DND-41 (cell line): ENCODE measurements at regions not wholly inside any gene's neighbourhood (a gene's known extent, or its start where the extent isn't known, plus 50 kb on each side); places are given as distances from the start of the nearest gene placed in this dataset.

Experiments
- ATAC-seq: fragments of 200-7000 bp; cut with Tn5 transposase; 3 replicates; pipeline ENCODE4 v1.9.1; 2021; ENCODE audit warnings: low read depth; ENCODE audit not compliant: insufficient read depth
- DNase-seq: peaks from one replicate; pipeline ENCODE4 v3.0.0-alpha.2; 2020
- H2AFZ ChIP-seq: 2 replicates; pipeline ENCODE4 v1.6.0; 2012; ENCODE audit warnings: low read depth, low read length
- H3K27ac ChIP-seq: 2 replicates; pipeline ENCODE4 v1.5.1; 2012; ENCODE audit warnings: low read length, inconsistent platforms
- H3K27me3 ChIP-seq: fragments of 200-600 bp; sonication (generic); 2 replicates; pipeline ENCODE4 v1.6.0; 2012; ENCODE audit warnings: low read length, mild to moderate bottlenecking, inconsistent platforms; ENCODE audit not compliant: insufficient read depth, poor library complexity
- H3K36me3 ChIP-seq: 2 replicates; pipeline ENCODE4 v1.5.1; 2012; ENCODE audit warnings: low read length, inconsistent platforms; ENCODE audit not compliant: insufficient read depth
- H3K4me1 ChIP-seq: 2 replicates; pipeline ENCODE4 v1.5.1; 2012; ENCODE audit warnings: mild to moderate bottlenecking, low read length; ENCODE audit not compliant: insufficient read depth
- H3K4me2 ChIP-seq: 2 replicates; pipeline ENCODE4 v1.6.0; 2012; ENCODE audit warnings: mild to moderate bottlenecking, moderate library complexity, low read length, inconsistent platforms; ENCODE audit not compliant: insufficient read depth
- H3K4me3 ChIP-seq, 2 experiments: fragments of 200-600 bp in 1 of 2; shearing (Covaris generic) in 1 of 2; 2 replicates each; pipeline ENCODE4 v1.5.1; 2012 to 2016; ENCODE audit warnings: inconsistent platforms in 2 of 2, low read length in 2 of 2, mild to moderate bottlenecking in 2 of 2, low read depth in 1 of 2, moderate library complexity in 1 of 2
- H3K79me2 ChIP-seq: 2 replicates; pipeline ENCODE4 v1.6.0; 2012; ENCODE audit warnings: low read length, inconsistent platforms; ENCODE audit not compliant: insufficient read depth
- H3K9ac ChIP-seq: 2 replicates; pipeline ENCODE4 v1.6.0; 2012; ENCODE audit warnings: low read depth, mild to moderate bottlenecking, inconsistent platforms, low read length, moderate library complexity
- H3K9me3 ChIP-seq: 2 replicates; pipeline ENCODE4 v1.5.1; 2012; ENCODE audit warnings: low read length, moderate library complexity, mild to moderate bottlenecking, inconsistent platforms; ENCODE audit not compliant: insufficient read depth, severe bottlenecking
- H4K20me1 ChIP-seq: 2 replicates; pipeline ENCODE4 v1.6.0; 2012; ENCODE audit warnings: low read length; ENCODE audit not compliant: insufficient read depth
- CTCF ChIP-seq: IDR thresholded peaks from 2 replicates; pipeline ENCODE4 v1.5.1; 2012; ENCODE audit warnings: borderline replicate concordance, low read length, moderate library complexity, mild to moderate bottlenecking; ENCODE audit not compliant: poor library complexity, severe bottlenecking; ENCODE audit errors: extremely low read depth
- EZH2 ChIP-seq: IDR thresholded peaks from 3 replicates; pipeline ENCODE4 v1.6.1; 2012; ENCODE audit warnings: borderline replicate concordance, low read depth, mild to moderate bottlenecking, moderate library complexity, low read length, inconsistent platforms; ENCODE audit not compliant: severe bottlenecking

- DNase-seq (no peak), ATAC-seq (no peak)
- no peak overlapping the region for H3K4me2 ChIP-seq
- H3K9me3 ChIP-seq = no peaks in the 10 kb centered on the region
- H4K20me1 ChIP-seq = no peaks in the 10 kb centered on the region
- no peak overlapping the region for H3K27ac ChIP-seq
- TF ChIP-seq EZH2 (no peak), CTCF (no peak)
- H3K27me3 ChIP-seq = no peaks in the 10 kb centered on the region
- H3K36me3 ChIP-seq = no peaks in the 10 kb centered on the region
- H3K4me3 ChIP-seq = no peak overlapping the region
- H2AFZ ChIP-seq = no peak overlapping the region
- no peaks in the 10 kb centered on the region for H3K79me2 ChIP-seq
- H3K9ac ChIP-seq = no peak overlapping the region
- H3K4me1 ChIP-seq = no peaks in the 10 kb centered on the region
These were observed 171.6 kb upstream of the FOXP2 start for GRCh38 chr7:114242992-114243507.

GRCh38 chr7:114229246-114229645, 185.4 kb upstream of the FOXP2 start:
- no peaks in the 10 kb centered on the region for H3K9me3 ChIP-seq
- no peaks in the 10 kb centered on the region for H4K20me1 ChIP-seq
- H3K4me2 ChIP-seq = no peak overlapping the region
- H3K27me3 ChIP-seq = no peaks in the 10 kb centered on the region
- H3K4me1 ChIP-seq = no peaks in the 10 kb centered on the region
- no peaks in the 10 kb centered on the region for H3K36me3 ChIP-seq
- H3K27ac ChIP-seq = no peak overlapping the region
- ATAC-seq (no peak), DNase-seq (no peak)
- no peak overlapping the region for H2AFZ ChIP-seq
- H3K9ac ChIP-seq = no peak overlapping the region
- TF ChIP-seq EZH2 = no peak
- no peak for TF ChIP-seq CTCF
- H3K4me3 ChIP-seq = no peak overlapping the region
- no peaks in the 10 kb centered on the region for H3K79me2 ChIP-seq

- H3K79me2 ChIP-seq = no peaks in the 10 kb centered on the region
- H2AFZ ChIP-seq = no peak overlapping the region
- H3K4me1 ChIP-seq = no peaks in the 10 kb centered on the region
- no peak overlapping the region for H3K4me3 ChIP-seq
- DNase-seq (no peak), ATAC-seq (no peak)
- H3K27ac ChIP-seq = no peak overlapping the region
- no peak overlapping the region for H3K4me2 ChIP-seq
- no peak for TF ChIP-seq CTCF
- H4K20me1 ChIP-seq = no peaks in the 10 kb centered on the region
- no peaks in the 10 kb centered on the region for H3K27me3 ChIP-seq
- no peaks in the 10 kb centered on the region for H3K36me3 ChIP-seq
- no peaks in the 10 kb centered on the region for H3K9me3 ChIP-seq
- no peak overlapping the region for H3K9ac ChIP-seq
These were observed 188.8 kb upstream of the FOXP2 start for GRCh38 chr7:114225784-114226183.

GRCh38 chr7:114218283-114218682, 196.3 kb upstream of the FOXP2 start:
- H3K9ac ChIP-seq = no peak overlapping the region
- H3K4me2 ChIP-seq = no peak overlapping the region
- no peak overlapping the region for H3K4me3 ChIP-seq
- no peaks in the 10 kb centered on the region for H3K27me3 ChIP-seq
- H4K20me1 ChIP-seq = no peaks in the 10 kb centered on the region
- no peak overlapping the region for H3K27ac ChIP-seq
- DNase-seq = no peak
- no peaks in the 10 kb centered on the region for H3K79me2 ChIP-seq
- no peak overlapping the region for H2AFZ ChIP-seq
- no peaks in the 10 kb centered on the region for H3K9me3 ChIP-seq
- no peak for ATAC-seq
- no peak for TF ChIP-seq EZH2
- no peak for TF ChIP-seq CTCF
- H3K4me1 ChIP-seq = no peaks in the 10 kb centered on the region
- no peaks in the 10 kb centered on the region for H3K36me3 ChIP-seq
